Activated T-cell treated with anti-CD3 and anti-CD28 coated beads, Interleukin-2, amount 50 U/mL, for 24 hours (primary cell): ENCODE measurements at regions not wholly inside any gene's neighbourhood (a gene's known extent, or its start where the extent isn't known, plus 50 kb on each side); places are given as distances from the start of the nearest gene placed in this dataset.
"Not testable (repeated sequence)": the region's sequence is repeated elsewhere in the genome, so short reads cannot be mapped to it uniquely, and the experiment has no call there.

ENCODE experiments used
- DNase-seq: peaks from one replicate; pipeline ENCODE4 v3.0.0-alpha.2; 2020
- H3K27ac Mint-ChIP-seq: 2 replicates; pipeline ENCODE4 v1.8.0; 2020; ENCODE audit warnings: mild to moderate bottlenecking, mixed read lengths
- H3K27me3 Mint-ChIP-seq: 2 replicates; pipeline ENCODE4 v1.8.0; 2020; ENCODE audit warnings: mixed read lengths
- H3K36me3 Mint-ChIP-seq: 2 replicates; pipeline ENCODE4 v1.8.0; 2020; ENCODE audit warnings: low read depth, mixed read lengths
- H3K4me1 Mint-ChIP-seq: 2 replicates; pipeline ENCODE4 v1.8.0; 2020; ENCODE audit warnings: low read depth, mixed read lengths
- H3K4me3 Mint-ChIP-seq: 2 replicates; pipeline ENCODE4 v1.8.0; 2020; ENCODE audit warnings: mild to moderate bottlenecking, moderate library complexity, mixed read lengths
- H3K9me3 Mint-ChIP-seq: 2 replicates; pipeline ENCODE4 v1.8.0; 2020; ENCODE audit warnings: mixed read lengths

- peaks cover 19% of the 10 kb centered on the region for H3K27me3 Mint-ChIP-seq
- no peak for DNase-seq
- no peak overlapping the region for H3K4me3 Mint-ChIP-seq
- no peaks in the 10 kb centered on the region for H3K4me1 Mint-ChIP-seq
- no peak overlapping the region for H3K27ac Mint-ChIP-seq
- H3K9me3 Mint-ChIP-seq, result peaks cover 4% of the 10 kb centered on the region
- no peaks in the 10 kb centered on the region for H3K36me3 Mint-ChIP-seq
Observed at GRCh38 chr16:54879681-54880080, 51.0 kb upstream of the IRX5 start.

DNA sequence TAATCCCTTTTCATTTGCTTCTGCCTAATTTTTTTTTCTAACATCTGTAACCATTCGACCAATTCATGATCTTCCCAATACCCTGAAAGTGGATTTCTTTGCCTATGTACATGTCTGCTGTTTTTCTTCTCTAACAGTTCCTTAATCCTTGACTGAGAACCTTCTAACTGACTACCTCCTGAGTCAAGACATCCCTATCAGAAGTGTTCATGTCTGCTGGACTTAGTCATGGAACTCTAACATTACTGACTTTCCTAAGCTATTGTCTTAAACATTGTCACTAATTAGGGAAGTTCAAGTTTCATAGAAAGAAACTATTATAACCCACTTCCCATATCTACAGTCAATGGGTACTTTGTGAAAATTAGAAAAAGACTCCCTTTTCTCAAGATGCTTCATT lies 52.4 kb upstream of the IRX5 start:
- Mint-ChIP-seq H3K27ac (no peak overlapping the region), H3K36me3 (no peaks in the 10 kb centered on the region), H3K4me1 (no peaks in the 10 kb centered on the region), H3K27me3 (peaks cover 20% of the 10 kb centered on the region), H3K4me3 (no peak overlapping the region), H3K9me3 (peaks cover 3% of the 10 kb centered on the region)
- DNase-seq, result no peak

DNA sequence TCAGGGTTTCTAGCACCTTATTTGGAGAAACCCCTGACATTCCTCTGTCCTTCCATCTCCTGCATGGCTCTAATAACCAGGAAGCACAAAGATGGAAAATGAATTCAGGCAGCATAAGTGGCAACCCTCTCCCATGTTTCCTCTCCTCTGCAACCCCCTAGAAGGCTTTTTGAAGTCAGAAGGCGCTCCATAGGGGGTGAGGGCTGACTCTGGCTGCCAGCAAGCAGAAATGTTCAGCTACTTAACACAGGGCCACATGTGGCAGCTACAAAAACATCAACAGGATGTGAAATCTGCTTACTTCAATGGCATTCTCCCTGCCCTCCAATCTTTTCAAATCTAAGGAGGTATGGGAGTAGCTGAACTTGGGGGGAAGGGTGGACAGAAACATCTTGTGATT lies 55.2 kb upstream of the IRX5 start:
- Mint-ChIP-seq H3K36me3 (no peaks in the 10 kb centered on the region), H3K27ac (no peak overlapping the region), H3K4me1 (no peaks in the 10 kb centered on the region), H3K9me3 (no peaks in the 10 kb centered on the region), H3K27me3 (peaks cover 20% of the 10 kb centered on the region), H3K4me3 (no peak overlapping the region)
- DNase-seq, result no peak

GRCh38 chr16:54873716-54874373 lies 56.8 kb upstream of the IRX5 start:
- not testable (repeated sequence) for H3K4me1 Mint-ChIP-seq, DNase-seq, H3K27ac Mint-ChIP-seq, H3K4me3 Mint-ChIP-seq, H3K9me3 Mint-ChIP-seq, H3K36me3 Mint-ChIP-seq
- H3K27me3 Mint-ChIP-seq, result peaks cover 17% of the 10 kb centered on the region

DNA sequence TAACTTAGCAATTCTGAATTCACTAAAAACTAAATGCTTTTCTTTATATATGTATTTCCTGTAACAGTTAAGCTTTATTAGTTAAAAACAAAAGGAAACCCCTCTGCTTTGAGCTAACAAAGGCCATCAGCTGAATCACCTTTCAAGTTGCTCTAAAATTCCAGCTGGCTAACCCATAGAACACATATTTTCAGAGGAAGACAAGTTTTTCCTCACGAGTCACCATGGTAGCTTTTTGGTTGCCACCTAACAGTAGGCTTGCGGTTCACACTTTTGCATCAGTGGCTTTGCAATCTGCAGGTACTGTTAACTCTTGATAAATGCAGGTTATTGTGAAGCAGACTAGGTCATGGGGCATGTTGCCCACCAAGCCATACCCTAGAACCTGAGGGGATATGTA lies 57.6 kb upstream of the IRX5 start:
- H3K36me3 Mint-ChIP-seq, result no peaks in the 10 kb centered on the region
- H3K27ac Mint-ChIP-seq, result no peak overlapping the region
- no peak overlapping the region for H3K4me3 Mint-ChIP-seq
- DNase-seq, result no peak
- no peaks in the 10 kb centered on the region for H3K4me1 Mint-ChIP-seq
- peaks cover 17% of the 10 kb centered on the region for H3K27me3 Mint-ChIP-seq
- peaks cover 2% of the 10 kb centered on the region for H3K9me3 Mint-ChIP-seq

DNA sequence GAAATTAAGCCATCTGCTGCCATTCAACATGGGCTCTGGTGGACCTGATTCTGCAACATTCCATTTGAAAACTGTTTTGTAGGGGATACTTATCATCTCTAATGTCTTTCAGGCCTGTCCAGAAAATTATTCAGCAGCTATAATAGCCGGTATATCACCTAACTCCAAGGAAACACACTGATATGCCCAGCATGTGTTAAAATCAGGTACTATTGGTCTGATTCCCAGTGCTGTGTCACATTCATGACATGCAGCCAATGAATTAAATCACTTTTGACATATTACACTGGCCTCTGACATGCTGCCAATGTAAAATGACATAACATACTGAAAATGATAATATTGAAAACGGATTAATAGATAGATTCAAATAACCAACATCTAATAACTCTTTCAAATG lies 60.5 kb upstream of the IRX5 start:
- H3K27ac Mint-ChIP-seq, result no peak overlapping the region

DNA sequence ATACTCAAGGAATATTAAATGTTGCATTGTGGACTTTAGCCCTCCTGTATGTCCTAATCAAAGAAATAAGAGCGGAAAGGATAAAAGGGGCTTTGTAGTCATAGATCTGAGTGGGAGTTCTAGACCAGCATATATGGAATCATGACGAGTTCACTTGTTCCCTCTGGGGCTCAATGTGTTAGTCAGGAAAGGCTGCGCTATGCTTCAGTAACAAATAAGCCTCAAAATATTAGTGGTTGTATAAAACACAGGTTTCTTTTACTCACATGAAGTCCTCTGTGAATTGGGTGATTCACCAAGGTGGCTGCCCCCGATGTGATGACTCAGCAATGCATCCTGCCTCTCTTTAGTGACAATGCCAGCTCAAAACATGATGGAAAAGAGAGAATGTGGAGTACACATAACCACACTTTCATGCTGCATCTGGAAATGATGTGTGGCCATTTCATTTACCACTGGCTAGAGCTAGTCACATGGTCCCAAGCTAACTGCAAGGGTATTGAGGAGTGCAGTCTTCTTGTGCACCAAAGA lies 63.3 kb upstream of the IRX5 start:
- DNase-seq, result no peak
- no peaks in the 10 kb centered on the region for H3K4me1 Mint-ChIP-seq
- peaks cover 2% of the 10 kb centered on the region for H3K9me3 Mint-ChIP-seq
- H3K4me3 Mint-ChIP-seq, result no peak overlapping the region
- no peak overlapping the region for H3K27ac Mint-ChIP-seq
- peaks cover 5% of the 10 kb centered on the region for H3K27me3 Mint-ChIP-seq
- no peaks in the 10 kb centered on the region for H3K36me3 Mint-ChIP-seq

More for the DNA sequence above, 60.5 kb upstream of the IRX5 start:
- H3K4me3 Mint-ChIP-seq, result no peak overlapping the region
- peaks cover 11% of the 10 kb centered on the region for H3K27me3 Mint-ChIP-seq
- no peaks in the 10 kb centered on the region for H3K4me1 Mint-ChIP-seq
- no peaks in the 10 kb centered on the region for H3K36me3 Mint-ChIP-seq
- no peak for DNase-seq
- peaks cover 2% of the 10 kb centered on the region for H3K9me3 Mint-ChIP-seq

GRCh38 chr16:54862529-54862928 lies 68.1 kb upstream of the IRX5 start:
- no peaks in the 10 kb centered on the region for H3K9me3 Mint-ChIP-seq
- no peak overlapping the region for H3K4me3 Mint-ChIP-seq
- H3K36me3 Mint-ChIP-seq, result no peaks in the 10 kb centered on the region
- H3K27ac Mint-ChIP-seq, result no peak overlapping the region
- H3K27me3 Mint-ChIP-seq, result peaks cover 13% of the 10 kb centered on the region
- H3K4me1 Mint-ChIP-seq, result no peaks in the 10 kb centered on the region
- no peak for DNase-seq

GRCh38 chr16:54856871-54857270 lies 73.8 kb upstream of the IRX5 start:
- no peak overlapping the region for H3K27ac Mint-ChIP-seq
- H3K4me1 Mint-ChIP-seq, result no peaks in the 10 kb centered on the region
- H3K27me3 Mint-ChIP-seq, result peaks cover 17% of the 10 kb centered on the region

DNA sequence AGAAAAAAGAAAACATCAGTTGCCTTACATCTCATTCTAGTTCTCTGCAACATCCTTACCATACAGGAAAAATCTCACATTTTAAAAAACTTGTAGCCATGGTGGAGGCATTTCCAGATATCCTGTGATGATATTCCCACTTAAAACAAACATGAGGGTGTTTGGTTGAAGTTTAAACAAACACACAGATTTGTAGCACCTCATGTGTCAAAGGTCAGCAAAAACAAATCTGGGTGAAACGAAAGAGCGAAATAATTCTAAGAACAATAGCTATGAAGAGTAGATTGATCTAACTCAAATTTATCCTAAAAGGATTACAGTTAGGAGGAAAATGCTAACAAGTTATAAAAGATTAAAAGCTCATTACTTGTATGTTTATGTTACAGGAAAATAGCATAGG lies 83.1 kb upstream of the IRX5 start:
- DNase-seq, result no peak
- no peaks in the 10 kb centered on the region for H3K36me3 Mint-ChIP-seq
- no peak overlapping the region for H3K4me3 Mint-ChIP-seq
- H3K9me3 Mint-ChIP-seq, result peaks cover 6% of the 10 kb centered on the region
- no peaks in the 10 kb centered on the region for H3K4me1 Mint-ChIP-seq
- H3K27ac Mint-ChIP-seq, result no peak overlapping the region
- H3K27me3 Mint-ChIP-seq, result peaks cover 8% of the 10 kb centered on the region

More at GRCh38 chr16:54856871-54857270, 73.8 kb upstream of the IRX5 start:
- no peak for DNase-seq
- Mint-ChIP-seq H3K4me3 (no peak overlapping the region), H3K36me3 (no peaks in the 10 kb centered on the region), H3K9me3 (peaks cover 9% of the 10 kb centered on the region)

GRCh38 chr16:54847207-54847606 lies 83.5 kb upstream of the IRX5 start:
- DNase-seq, result no peak
- H3K9me3 Mint-ChIP-seq, result peaks cover 6% of the 10 kb centered on the region
- no peaks in the 10 kb centered on the region for H3K4me1 Mint-ChIP-seq
- H3K4me3 Mint-ChIP-seq, result no peak overlapping the region
- H3K27ac Mint-ChIP-seq, result no peak overlapping the region
- H3K27me3 Mint-ChIP-seq, result peaks cover 8% of the 10 kb centered on the region
- H3K36me3 Mint-ChIP-seq, result no peaks in the 10 kb centered on the region

DNA sequence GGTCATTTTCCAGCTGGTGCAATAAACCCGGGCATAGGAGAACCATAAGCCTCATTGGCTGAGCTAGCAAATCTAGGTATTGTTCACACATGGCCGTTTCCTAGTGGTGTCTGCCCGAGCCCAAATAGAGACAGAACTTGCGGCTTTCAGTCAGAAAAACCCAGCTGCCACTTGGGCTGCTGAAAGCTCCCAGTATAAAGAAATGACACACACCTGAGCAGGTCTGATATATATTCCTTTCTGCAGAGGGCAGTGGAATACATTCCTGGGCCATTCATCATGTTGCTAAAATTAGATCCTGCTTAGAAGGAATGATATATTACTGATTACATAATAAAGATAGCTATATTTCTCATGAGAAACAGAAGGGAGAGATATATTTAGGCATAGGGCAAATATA lies 83.9 kb upstream of the IRX5 start:
- H3K9me3 Mint-ChIP-seq, result peaks cover 6% of the 10 kb centered on the region
- H3K27ac Mint-ChIP-seq, result no peak overlapping the region
- no peak overlapping the region for H3K4me3 Mint-ChIP-seq
- peaks cover 8% of the 10 kb centered on the region for H3K27me3 Mint-ChIP-seq
- no peaks in the 10 kb centered on the region for H3K36me3 Mint-ChIP-seq
- no peaks in the 10 kb centered on the region for H3K4me1 Mint-ChIP-seq
- no peak for DNase-seq

GRCh38 chr16:54843424-54843750 lies 87.3 kb upstream of the IRX5 start:
- DNase-seq, result no peak
- H3K36me3 Mint-ChIP-seq, result no peaks in the 10 kb centered on the region
- H3K4me3 Mint-ChIP-seq, result no peak overlapping the region
- H3K27ac Mint-ChIP-seq, result no peak overlapping the region
- H3K27me3 Mint-ChIP-seq, result peaks cover 5% of the 10 kb centered on the region
- peaks cover 10% of the 10 kb centered on the region for H3K9me3 Mint-ChIP-seq
- no peaks in the 10 kb centered on the region for H3K4me1 Mint-ChIP-seq

- H3K4me1 Mint-ChIP-seq, result no peaks in the 10 kb centered on the region
- H3K9me3 Mint-ChIP-seq, result peaks cover 10% of the 10 kb centered on the region
- DNase-seq, result no peak
- peaks cover 7% of the 10 kb centered on the region for H3K27me3 Mint-ChIP-seq
- H3K36me3 Mint-ChIP-seq, result no peaks in the 10 kb centered on the region
- no peak overlapping the region for H3K4me3 Mint-ChIP-seq
- no peak overlapping the region for H3K27ac Mint-ChIP-seq
Observed at GRCh38 chr16:54842743-54843423, 87.8 kb upstream of the IRX5 start.

DNA sequence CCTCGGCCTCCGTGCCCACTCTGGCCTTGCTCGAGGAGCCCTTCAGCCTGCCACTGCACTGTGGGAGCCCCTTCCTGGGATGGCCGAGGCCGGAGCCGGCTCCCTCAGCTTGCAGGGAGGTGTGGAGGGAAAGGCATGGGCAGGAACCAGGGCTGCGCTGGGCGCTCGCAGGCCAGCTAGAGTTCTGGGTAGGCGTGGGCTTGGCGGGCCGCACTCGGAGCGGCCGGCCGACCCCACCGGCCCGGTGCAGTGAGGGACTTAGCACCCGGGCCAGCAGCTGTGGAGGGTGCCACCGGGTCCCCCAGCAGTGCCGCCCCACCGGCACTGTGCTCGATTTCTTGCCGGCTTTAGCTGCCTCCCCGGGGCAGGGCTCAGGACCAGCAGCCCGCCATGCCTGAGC lies 101.0 kb upstream of the IRX5 start:
- no peak overlapping the region for H3K27ac Mint-ChIP-seq
- H3K36me3 Mint-ChIP-seq, result no peaks in the 10 kb centered on the region
- peaks cover 10% of the 10 kb centered on the region for H3K9me3 Mint-ChIP-seq
- no peaks in the 10 kb centered on the region for H3K4me1 Mint-ChIP-seq
- peaks cover 2% of the 10 kb centered on the region for H3K27me3 Mint-ChIP-seq
- no peak overlapping the region for H3K4me3 Mint-ChIP-seq
- no peak for DNase-seq
